Activated CD4-positive, alpha-beta T cell treated with anti-CD3 and anti-CD28 coated beads, Interleukin-2, amount 10 ng/mL, durations not matched to agents 7 days and 5 days (primary cell): ENCODE measurements at regions not wholly inside any gene's neighbourhood (a gene's known extent, or its start where the extent isn't known, plus 50 kb on each side); places are given as distances from the start of the nearest gene placed in this dataset.

Source experiments
- CTCF ChIA-PET: fragments of 350-600 bp; sonication (Branson Sonifier 250); formaldehyde crosslinking; loops from one replicate; lab custom pipeline; 2021; ENCODE audit warnings: antibody characterized with exemption; lab: Charles Lee
- POLR2A ChIA-PET: fragments of 350-600 bp; sonication (Branson Sonifier 250); formaldehyde crosslinking; loops from one replicate; lab custom pipeline; 2021; ENCODE audit warnings: antibody characterized with exemption; lab: Charles Lee
- DNase-seq: peaks from one replicate; pipeline ENCODE4 v3.0.0-alpha.2; 2020
- H3K27ac Mint-ChIP-seq: one replicate; pipeline ENCODE4 v1.8.0; 2021; ENCODE audit warnings: mild to moderate bottlenecking, moderate library complexity, mixed read lengths
- H3K27me3 Mint-ChIP-seq: one replicate; pipeline ENCODE4 v1.8.0; 2021; ENCODE audit warnings: mixed read lengths
- H3K36me3 Mint-ChIP-seq: one replicate; pipeline ENCODE4 v1.8.0; 2021; ENCODE audit warnings: low read depth, mixed read lengths
- H3K4me1 Mint-ChIP-seq: one replicate; pipeline ENCODE4 v1.8.0; 2021; ENCODE audit warnings: mixed read lengths
- H3K4me3 Mint-ChIP-seq: one replicate; pipeline ENCODE4 v1.8.0; 2021; ENCODE audit warnings: mild to moderate bottlenecking, moderate library complexity, mixed read lengths
- H3K9me3 Mint-ChIP-seq: one replicate; pipeline ENCODE4 v1.8.0; 2021; ENCODE audit warnings: mixed read lengths

GRCh38 chr3:25125201-25125600, 302.9 kb upstream of the RARB start:
- peaks cover 12% of the 10 kb centered on the region for H3K9me3 Mint-ChIP-seq
- H3K27ac Mint-ChIP-seq = no peak overlapping the region
- H3K4me3 Mint-ChIP-seq = no peak overlapping the region
- H3K4me1 Mint-ChIP-seq = no peaks in the 10 kb centered on the region
- DNase-seq = no peak
- no peaks in the 10 kb centered on the region for H3K36me3 Mint-ChIP-seq
- POLR2A ChIA-PET = no interaction called here
- no peaks in the 10 kb centered on the region for H3K27me3 Mint-ChIP-seq
- CTCF ChIA-PET = no interaction called here

DNA sequence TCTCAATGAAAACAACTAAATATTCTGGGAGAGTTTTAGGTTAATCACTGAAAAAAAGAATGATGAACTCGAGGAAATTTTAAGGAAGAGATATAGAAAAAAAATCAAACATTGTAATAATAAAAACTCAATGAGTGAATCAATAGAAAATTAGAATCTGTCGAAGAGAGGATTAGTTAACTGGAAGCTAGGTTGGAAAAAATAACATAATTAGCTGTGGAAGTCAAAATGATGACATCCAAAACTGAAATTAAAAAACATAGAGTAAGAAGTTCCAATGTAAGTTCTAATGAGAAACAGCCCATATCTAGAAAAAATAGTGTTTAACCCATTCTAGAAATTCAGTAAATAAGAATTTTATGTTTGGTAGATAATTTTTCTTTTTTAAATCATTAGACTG, 299.3 kb upstream of the RARB start:
- no peaks in the 10 kb centered on the region for H3K27me3 Mint-ChIP-seq

GRCh38 chr3:25130724-25131520, 297.1 kb upstream of the RARB start:
- DNase-seq = no peak
- no peaks in the 10 kb centered on the region for H3K27me3 Mint-ChIP-seq
- H3K36me3 Mint-ChIP-seq = no peaks in the 10 kb centered on the region
- CTCF ChIA-PET = no interaction called here
- no peaks in the 10 kb centered on the region for H3K4me1 Mint-ChIP-seq
- H3K4me3 Mint-ChIP-seq = no peak overlapping the region
- POLR2A ChIA-PET = no interaction called here
- H3K27ac Mint-ChIP-seq = no peak overlapping the region
- peaks cover 6% of the 10 kb centered on the region for H3K9me3 Mint-ChIP-seq

More for the DNA sequence above, 299.3 kb upstream of the RARB start:
- no peak for DNase-seq
- POLR2A ChIA-PET = no interaction called here
- Mint-ChIP-seq H3K27ac (no peak overlapping the region), H3K4me1 (no peaks in the 10 kb centered on the region), H3K4me3 (no peak overlapping the region), H3K9me3 (peaks cover 9% of the 10 kb centered on the region), H3K36me3 (no peaks in the 10 kb centered on the region)
- CTCF ChIA-PET = no interaction called here

DNA sequence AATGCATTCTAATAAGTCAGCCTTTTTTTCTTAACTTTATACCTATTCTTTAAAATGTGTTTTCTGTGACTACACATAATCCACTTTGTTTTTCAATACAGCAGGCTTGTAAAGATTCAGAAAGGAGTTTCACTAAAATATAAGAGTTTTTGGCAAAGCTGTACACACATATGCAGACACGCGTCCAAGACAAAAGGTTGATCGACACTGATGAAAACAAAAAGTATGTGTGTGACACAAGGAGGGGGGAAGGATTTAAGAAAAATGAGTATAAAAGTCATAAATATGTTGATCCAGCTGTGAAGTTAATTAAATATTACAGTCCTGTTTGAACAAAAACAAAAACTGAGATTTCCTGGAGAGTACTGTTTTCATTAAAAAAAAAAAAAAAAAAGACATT, 294.5 kb upstream of the RARB start:
- ChIA-PET CTCF (no interaction called here), POLR2A (no interaction called here)
- H3K36me3 Mint-ChIP-seq = no peaks in the 10 kb centered on the region
- H3K4me3 Mint-ChIP-seq = no peak overlapping the region
- no peak for DNase-seq
- no peaks in the 10 kb centered on the region for H3K4me1 Mint-ChIP-seq
- no peak overlapping the region for H3K27ac Mint-ChIP-seq
- H3K27me3 Mint-ChIP-seq = no peaks in the 10 kb centered on the region
- H3K9me3 Mint-ChIP-seq = no peaks in the 10 kb centered on the region

DNA sequence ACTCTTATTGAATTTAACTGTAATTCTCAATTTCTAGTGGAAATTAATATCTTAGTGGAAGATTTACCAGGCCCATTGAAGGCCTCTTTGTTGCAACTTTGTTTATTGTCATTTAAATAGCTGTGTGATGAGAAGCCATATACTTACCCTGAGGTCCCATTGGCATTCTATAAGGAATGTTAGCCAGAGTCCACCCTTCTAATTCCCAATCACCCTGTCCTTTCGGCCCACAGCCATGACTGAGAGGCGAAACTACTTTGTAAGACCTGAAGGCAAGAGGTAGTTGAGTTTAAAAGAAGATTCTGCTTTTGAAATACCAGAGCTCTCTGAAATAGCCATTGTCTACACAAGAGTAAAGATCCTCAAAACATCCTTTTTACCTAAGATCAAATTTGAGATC, 290.5 kb upstream of the RARB start:
- H3K27me3 Mint-ChIP-seq = no peaks in the 10 kb centered on the region
- H3K36me3 Mint-ChIP-seq = no peaks in the 10 kb centered on the region
- no peaks in the 10 kb centered on the region for H3K4me1 Mint-ChIP-seq
- H3K4me3 Mint-ChIP-seq = no peak overlapping the region
- ChIA-PET POLR2A (no interaction called here), CTCF (interaction anchor here (0.6 kb wide), 1 partner anchor 67 kb away, joined by 4 read pairs; no protein-coding TSS in a partner anchor)
- DNase-seq = no peak
- no peaks in the 10 kb centered on the region for H3K9me3 Mint-ChIP-seq
- no peak overlapping the region for H3K27ac Mint-ChIP-seq

- no peak overlapping the region for H3K4me3 Mint-ChIP-seq
- POLR2A ChIA-PET = no interaction called here
- CTCF ChIA-PET = interaction anchor here (0.6 kb wide), 1 partner anchor 17 kb away, joined by 3 read pairs; no protein-coding TSS in a partner anchor
- H3K4me1 Mint-ChIP-seq = no peaks in the 10 kb centered on the region
- no peak overlapping the region for H3K27ac Mint-ChIP-seq
- DNase-seq = no peak
- no peaks in the 10 kb centered on the region for H3K27me3 Mint-ChIP-seq
- no peaks in the 10 kb centered on the region for H3K36me3 Mint-ChIP-seq
- no peaks in the 10 kb centered on the region for H3K9me3 Mint-ChIP-seq
Measured at GRCh38 chr3:25139267-25139666, 288.8 kb upstream of the RARB start.

GRCh38 chr3:25142609-25143355, 285.3 kb upstream of the RARB start:
- no peaks in the 10 kb centered on the region for H3K27me3 Mint-ChIP-seq
- H3K36me3 Mint-ChIP-seq = no peaks in the 10 kb centered on the region
- peaks cover 2% of the 10 kb centered on the region for H3K9me3 Mint-ChIP-seq
- no peak overlapping the region for H3K27ac Mint-ChIP-seq
- DNase-seq = no peak
- H3K4me1 Mint-ChIP-seq = no peaks in the 10 kb centered on the region
- ChIA-PET POLR2A (no interaction called here), CTCF (no interaction called here)
- no peak overlapping the region for H3K4me3 Mint-ChIP-seq

DNA sequence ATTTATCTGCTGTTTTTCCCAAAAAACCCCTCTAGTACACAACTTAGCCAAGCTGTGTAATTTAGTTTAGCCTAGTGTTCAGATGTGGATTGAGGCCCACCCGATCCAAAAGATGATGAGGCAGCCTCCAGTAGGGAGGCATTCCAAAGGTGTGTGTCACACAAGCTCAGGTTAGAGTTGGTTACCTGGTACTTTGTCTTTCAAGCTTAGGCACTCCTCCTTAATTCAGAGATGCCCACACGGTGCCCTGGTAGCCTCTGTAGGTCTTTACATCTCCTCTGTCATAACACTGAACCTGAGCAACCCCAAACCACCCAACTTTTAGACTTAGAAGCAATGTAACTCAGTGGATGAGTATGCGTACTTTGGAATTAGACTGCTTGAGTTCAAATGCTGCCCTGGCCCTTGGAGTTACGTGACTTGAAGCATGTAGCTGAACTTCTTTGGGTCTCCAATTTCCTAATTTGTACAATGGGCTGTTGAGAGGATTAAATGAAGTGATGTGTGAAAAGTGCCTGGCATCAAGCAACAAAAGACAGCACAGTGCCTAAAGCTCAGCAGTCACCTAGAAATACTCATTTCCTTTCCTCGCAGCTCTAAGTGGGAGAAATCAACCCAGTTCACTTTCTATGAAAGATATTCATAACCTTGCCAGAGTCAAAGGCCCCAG, 284.6 kb upstream of the RARB start:
- Mint-ChIP-seq H3K4me1 (no peaks in the 10 kb centered on the region), H3K36me3 (no peaks in the 10 kb centered on the region), H3K27me3 (no peaks in the 10 kb centered on the region), H3K27ac (no peak overlapping the region), H3K9me3 (peaks cover 4% of the 10 kb centered on the region), H3K4me3 (no peak overlapping the region)
- CTCF ChIA-PET = no interaction called here
- POLR2A ChIA-PET = no interaction called here
- DNase-seq = no peak

DNA sequence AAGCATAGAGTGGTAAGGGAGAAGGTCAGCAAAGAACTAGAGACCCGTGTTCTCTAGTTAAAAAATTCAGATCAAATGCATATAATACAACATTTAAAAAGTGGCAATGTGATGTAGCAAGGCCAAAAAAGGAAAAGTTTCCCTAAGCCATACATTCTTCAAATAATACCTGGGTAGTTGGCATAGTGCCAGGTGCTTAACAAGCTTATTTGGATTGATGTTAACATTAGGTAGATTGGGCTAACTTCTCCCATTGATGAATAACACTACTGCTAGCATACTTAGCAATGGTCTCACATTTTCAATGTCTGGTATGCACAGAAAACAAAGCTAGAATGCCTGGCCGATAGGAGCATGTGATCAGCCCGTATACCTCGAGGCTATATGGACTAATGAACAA, 283.6 kb upstream of the RARB start:
- CTCF ChIA-PET = no interaction called here
- POLR2A ChIA-PET = no interaction called here
- DNase-seq = no peak
- Mint-ChIP-seq H3K36me3 (no peaks in the 10 kb centered on the region), H3K4me1 (no peaks in the 10 kb centered on the region), H3K4me3 (no peak overlapping the region), H3K27me3 (no peaks in the 10 kb centered on the region), H3K9me3 (peaks cover 4% of the 10 kb centered on the region), H3K27ac (no peak overlapping the region)

DNA sequence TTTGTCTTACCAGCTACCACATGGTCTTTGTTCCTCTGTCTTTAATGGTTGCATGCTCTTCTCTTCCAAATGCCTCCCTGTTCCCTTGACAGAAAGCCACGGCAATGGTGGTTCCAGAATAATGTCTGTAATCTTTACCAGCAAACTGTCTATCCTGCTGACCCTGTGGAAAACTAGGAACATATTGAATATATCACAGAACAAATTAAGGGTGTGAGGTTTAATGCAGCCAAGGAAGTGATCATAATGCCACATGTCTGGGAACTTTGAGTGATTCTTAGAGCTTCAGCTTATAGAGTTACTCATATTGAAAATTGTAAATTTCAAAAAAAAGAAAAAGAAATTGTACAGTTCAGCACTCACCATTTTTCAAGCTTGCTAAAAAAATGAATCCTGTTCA, 282.9 kb upstream of the RARB start:
- H3K9me3 Mint-ChIP-seq = peaks cover 4% of the 10 kb centered on the region
- no peak overlapping the region for H3K4me3 Mint-ChIP-seq
- H3K4me1 Mint-ChIP-seq = no peaks in the 10 kb centered on the region
- POLR2A ChIA-PET = no interaction called here
- no peak overlapping the region for H3K27ac Mint-ChIP-seq
- CTCF ChIA-PET = no interaction called here
- H3K27me3 Mint-ChIP-seq = no peaks in the 10 kb centered on the region
- DNase-seq = no peak
- H3K36me3 Mint-ChIP-seq = no peaks in the 10 kb centered on the region

GRCh38 chr3:25150199-25150598, 277.9 kb upstream of the RARB start:
- H3K4me1 Mint-ChIP-seq = no peaks in the 10 kb centered on the region
- DNase-seq = no peak
- no peak overlapping the region for H3K4me3 Mint-ChIP-seq
- H3K9me3 Mint-ChIP-seq = peaks cover 8% of the 10 kb centered on the region
- H3K36me3 Mint-ChIP-seq = no peaks in the 10 kb centered on the region
- H3K27me3 Mint-ChIP-seq = no peaks in the 10 kb centered on the region
- H3K27ac Mint-ChIP-seq = no peak overlapping the region
- CTCF ChIA-PET = no interaction called here
- POLR2A ChIA-PET = no interaction called here

DNA sequence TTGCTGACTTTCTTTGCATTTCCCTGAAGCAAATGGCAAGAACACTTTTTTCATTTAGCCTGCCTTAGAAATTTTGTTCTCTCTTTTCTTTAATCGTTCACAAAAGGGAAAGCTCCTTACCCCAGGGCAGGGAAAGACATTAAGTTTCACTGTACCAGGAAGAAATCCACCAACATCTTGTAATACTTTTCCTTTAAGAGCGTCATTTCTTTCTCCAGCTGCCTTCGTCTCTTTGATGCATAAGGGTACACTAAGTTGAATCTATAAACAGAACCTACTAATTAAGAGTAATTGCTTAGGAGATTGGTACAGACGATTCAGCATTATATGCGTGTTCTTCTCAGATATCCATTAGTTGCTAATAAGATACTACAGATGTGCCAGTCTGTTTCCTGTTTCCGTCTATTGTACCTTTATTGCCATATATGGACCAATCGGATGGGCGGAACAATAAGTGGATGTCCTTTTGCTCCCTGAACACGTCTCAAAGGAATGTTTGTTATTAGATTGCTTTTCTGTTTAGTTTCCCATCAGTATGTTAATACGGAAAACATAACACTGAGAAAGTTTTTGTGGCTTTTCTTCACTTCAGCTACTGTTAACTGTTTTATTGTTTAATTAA, 276.7 kb upstream of the RARB start:
- Mint-ChIP-seq H3K4me3 (no peak overlapping the region), H3K36me3 (no peaks in the 10 kb centered on the region), H3K27me3 (no peaks in the 10 kb centered on the region), H3K4me1 (no peaks in the 10 kb centered on the region), H3K27ac (no peak overlapping the region), H3K9me3 (peaks cover 7% of the 10 kb centered on the region)
- ChIA-PET POLR2A (no interaction called here), CTCF (interaction anchor here (0.9 kb wide), 1 partner anchor 14 kb away, joined by 3 read pairs; no protein-coding TSS in a partner anchor)
- no peak for DNase-seq

DNA sequence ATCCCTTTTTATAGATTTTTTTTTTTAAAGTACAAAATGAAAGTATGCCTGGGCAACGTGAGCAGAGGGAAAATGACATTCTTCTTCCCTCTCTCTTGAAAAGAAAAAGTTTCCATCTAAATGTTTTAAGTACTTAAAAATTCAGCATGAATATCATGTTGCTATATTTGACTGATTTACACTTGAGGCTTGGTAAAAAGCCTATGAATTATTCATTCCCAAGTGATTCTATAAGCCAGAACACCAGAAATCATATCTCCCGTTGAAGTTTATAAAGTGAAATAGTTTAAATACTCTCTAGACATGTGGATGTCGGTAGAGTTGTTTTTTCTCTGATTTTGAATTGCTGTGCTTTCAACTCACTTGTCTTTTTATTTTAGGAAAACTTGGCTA, 276.2 kb upstream of the RARB start:
- H3K9me3 Mint-ChIP-seq = peaks cover 7% of the 10 kb centered on the region
- CTCF ChIA-PET = no interaction called here
- no peak overlapping the region for H3K4me3 Mint-ChIP-seq
- H3K27ac Mint-ChIP-seq = no peak overlapping the region
- POLR2A ChIA-PET = no interaction called here
- H3K27me3 Mint-ChIP-seq = no peaks in the 10 kb centered on the region
- no peaks in the 10 kb centered on the region for H3K4me1 Mint-ChIP-seq
- H3K36me3 Mint-ChIP-seq = no peaks in the 10 kb centered on the region
- no peak for DNase-seq
